NCI-H1092 (cell line): ENCODE measurements at regions not wholly inside any gene's neighbourhood (a gene's known extent, or its start where the extent isn't known, plus 50 kb on each side); places are given as distances from the start of the nearest gene placed in this dataset.

Experiments used
- DNase-seq: peaks from one replicate; lab custom pipeline; 2025; lab: John Stamatoyannopoulos, UW

DNA sequence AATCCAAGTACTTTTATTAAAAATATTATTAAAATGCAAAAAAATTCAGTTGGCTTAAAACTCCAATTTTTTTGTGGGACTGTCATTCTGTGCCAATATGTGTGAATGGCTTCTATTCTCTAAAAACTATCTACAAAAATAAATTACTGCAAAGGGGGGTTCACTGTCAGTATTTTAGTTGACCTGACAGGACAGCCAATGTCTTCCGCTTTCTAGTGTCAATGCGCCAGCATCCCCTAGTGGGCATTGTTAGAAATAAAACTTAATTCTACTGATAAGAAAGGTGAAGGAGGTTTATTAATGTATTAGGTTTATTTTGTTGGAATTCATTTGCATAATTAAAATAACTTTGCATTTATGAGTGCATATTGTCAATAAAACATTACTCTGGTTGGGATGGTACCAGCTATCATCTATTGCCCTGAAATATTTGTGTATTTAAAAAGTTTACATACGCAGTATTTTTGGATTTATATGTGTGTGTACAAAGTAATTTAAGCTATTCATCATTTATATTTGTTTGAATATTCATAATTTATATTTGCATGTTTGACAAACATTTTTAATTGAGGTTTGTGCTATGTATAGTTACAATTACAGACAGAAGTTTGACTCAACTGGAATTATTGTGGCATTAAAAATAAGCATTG is 527.2 kb downstream of the FLRT2 start:
- no peak for DNase-seq

GRCh38 chr14:86055512-86056075 is 525.6 kb downstream of the FLRT2 start:
- no peak for DNase-seq

- DNase-seq = no peak
Observed at GRCh38 chr14:86052868-86053267, 522.9 kb downstream of the FLRT2 start.

DNA sequence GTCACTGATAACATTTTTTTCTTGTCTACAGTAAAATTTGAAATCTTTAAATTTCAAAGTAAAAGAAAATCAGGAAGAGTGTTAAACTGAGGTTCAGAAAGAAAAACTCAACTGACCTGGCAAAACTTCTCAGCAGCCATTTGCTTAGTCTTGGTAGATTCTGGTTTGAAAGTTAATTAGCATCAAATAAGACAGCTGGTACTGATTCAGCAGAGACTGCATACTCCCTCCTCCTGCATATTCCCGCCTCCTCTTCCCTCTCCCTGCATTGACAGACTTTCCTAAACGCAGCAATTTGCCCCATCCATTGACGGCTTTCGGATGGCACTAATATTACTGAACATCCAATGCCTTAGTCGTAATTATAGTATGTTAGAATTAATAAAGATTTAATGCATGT is 520.8 kb downstream of the FLRT2 start:
- DNase-seq = no peak

DNA sequence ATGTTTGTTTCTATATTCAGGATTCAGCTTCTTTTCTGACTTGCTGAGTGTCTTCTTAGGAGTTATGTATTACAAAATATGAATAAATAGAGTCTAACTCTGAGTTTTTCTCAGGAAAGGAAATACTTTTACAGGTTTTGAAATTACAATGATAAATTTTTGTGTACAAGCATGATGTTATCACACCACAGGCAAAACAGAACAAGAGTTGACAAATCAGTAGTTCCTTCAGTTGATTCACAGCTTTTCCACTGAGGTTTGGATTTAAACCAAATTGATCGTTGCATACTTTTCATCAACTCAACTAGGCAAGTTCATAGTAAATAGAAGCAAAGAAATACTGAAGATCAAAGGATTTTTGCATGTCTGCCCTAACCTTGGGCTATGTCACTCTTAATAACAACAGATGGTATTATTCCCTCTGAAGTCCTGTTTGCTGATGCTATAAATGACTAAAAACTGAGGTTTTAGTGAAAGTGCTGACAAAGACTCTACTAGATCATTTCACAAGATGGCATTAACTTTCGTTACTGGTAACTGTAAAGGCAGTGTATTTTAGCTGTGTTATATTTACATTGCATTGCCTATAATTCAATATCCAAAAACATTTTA is 520.2 kb downstream of the FLRT2 start:
- no peak for DNase-seq

DNA sequence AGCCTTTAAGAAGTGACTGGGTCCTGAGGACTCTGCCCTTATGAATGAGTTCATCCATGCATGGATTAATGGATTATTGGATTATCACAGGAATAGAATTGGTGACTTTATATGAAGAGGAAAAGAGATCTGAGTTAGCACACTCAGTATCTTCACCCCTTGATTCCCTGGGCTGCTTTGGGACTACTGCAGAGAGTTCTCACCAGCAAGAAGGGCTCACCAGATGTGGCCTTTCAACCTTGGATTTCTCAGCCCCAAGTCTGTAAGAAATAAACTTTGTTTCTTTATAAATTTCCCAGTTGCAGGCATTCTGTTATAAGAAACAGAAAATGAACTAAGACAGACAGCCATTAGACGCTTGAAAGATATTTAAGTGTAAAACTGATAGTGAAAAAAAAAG is 509.2 kb downstream of the FLRT2 start:
- no peak for DNase-seq

GRCh38 chr14:86038387-86039042 is 508.6 kb downstream of the FLRT2 start:
- peak; percentile 24 for DNase-seq

GRCh38 chr14:86035882-86036281 is 505.9 kb downstream of the FLRT2 start:
- DNase-seq = no peak

DNA sequence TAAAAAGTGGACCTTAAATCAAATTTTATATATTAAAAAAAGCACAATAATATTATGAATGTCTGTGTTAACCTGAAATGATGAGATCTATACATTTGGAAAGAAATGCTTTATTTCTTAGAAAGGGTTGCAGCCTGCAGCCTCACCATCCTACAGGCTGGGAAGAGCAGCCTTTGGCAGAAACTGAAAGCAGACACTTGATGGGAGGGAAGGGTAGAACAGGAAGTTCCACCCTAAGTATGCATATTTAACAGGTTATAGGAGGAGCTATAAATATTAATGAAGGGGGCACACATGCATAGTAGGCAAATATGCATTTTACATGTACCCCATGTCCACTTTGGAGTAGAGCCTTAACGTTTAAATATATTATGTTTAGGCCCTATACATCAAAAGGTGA is 498.0 kb downstream of the FLRT2 start:
- DNase-seq = no peak

DNA sequence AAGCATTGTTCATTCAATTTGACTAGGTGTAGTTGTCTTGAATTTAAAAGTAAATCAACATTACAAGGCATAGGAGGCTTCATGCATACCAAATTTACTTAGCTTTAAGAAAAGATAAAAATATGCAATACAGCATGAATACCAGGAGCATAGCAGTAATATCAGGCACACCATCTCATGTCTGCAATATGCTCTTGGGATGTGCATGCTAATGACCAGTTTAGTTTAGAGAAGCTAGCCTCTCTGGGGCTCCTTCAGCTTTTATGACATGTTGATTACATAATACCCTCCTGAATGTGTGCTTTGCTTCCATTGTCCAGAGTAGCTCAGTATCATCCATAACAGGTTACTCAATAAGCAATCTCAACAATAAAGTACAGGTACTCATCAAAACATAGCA is 497.2 kb downstream of the FLRT2 start:
- DNase-seq = no peak

- no peak for DNase-seq
Observed at GRCh38 chr14:86022031-86022629, 492.2 kb downstream of the FLRT2 start.

DNA sequence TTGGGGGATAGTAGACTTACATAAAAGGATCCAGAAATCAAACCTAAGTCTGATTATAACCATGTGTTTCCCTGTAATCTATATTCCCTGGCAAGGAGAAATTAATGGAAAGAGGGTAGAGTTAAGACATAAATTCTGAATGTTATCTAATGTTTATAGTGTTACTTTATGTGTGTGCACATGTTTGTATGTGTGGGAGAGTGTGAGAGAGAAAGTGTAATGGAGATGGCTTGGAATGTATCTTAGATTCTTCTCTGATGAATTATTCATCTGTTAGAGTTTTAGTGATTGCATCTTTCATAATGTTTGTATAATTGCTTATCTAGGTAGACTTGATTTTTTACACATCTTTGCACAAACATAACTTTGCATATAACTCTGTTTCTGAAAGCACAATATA is 490.9 kb downstream of the FLRT2 start:
- DNase-seq = no peak

DNA sequence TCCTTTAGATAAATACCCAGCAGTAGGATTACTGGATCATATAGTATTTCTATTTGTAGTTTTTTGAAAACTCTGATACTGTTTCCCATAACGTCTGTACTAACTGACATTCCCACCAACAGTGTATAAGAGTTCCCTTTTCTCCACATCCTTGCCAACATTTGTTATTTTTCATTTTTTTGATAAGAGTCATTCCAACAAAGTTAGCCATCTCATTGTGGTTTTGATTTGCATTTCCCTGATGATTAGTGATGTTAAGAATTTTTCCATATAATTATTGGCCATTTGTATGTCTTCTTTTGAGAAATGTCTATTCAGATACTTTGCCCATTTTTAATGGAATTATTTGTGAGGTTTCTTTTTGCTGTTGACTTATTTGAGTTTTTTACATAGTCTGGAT is 486.0 kb downstream of the FLRT2 start:
- DNase-seq = no peak

GRCh38 chr14:86015511-86015910 is 485.6 kb downstream of the FLRT2 start:
- DNase-seq = no peak

- DNase-seq = no peak
Observed at GRCh38 chr14:86013641-86014040, 483.7 kb downstream of the FLRT2 start.

DNA sequence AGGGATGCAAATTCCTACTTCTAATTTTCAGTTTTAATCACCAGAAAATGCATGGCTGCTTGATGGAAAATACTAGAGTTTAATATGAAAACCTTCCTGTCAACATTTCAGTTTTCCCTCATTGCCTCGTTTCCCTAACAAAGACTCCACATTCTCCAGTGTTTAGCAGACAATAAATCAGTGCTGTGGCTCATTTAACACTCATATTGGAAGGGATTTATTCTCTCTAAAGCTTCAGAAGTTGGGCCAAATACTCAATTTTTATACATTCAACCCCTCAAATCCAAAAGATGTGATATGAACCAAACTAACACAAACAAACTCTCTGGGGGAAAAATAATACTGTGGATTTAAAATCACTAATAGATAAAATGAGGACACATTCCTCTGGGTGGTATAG is 482.5 kb downstream of the FLRT2 start:
- DNase-seq = no peak

GRCh38 chr14:86003998-86004397 is 474.1 kb downstream of the FLRT2 start:
- no peak for DNase-seq

DNA sequence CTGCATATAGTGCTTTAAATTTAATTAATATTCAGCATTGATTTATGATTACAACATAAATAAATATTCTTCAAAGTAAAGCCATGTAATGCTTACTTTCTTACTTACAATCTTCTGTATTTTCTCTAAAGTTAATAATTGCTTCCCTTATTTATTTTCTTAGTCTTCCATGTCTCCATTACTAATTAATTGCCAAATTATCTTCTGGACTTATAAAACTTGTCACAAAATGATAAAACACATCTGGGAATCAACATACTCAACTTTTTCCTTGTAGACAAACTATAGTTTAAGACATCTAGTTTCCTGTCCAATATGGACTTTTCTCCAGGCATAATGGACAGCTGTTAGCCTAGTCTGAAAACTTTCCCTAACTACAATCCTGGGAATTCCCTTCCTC is 466.6 kb downstream of the FLRT2 start:
- no peak for DNase-seq

DNA sequence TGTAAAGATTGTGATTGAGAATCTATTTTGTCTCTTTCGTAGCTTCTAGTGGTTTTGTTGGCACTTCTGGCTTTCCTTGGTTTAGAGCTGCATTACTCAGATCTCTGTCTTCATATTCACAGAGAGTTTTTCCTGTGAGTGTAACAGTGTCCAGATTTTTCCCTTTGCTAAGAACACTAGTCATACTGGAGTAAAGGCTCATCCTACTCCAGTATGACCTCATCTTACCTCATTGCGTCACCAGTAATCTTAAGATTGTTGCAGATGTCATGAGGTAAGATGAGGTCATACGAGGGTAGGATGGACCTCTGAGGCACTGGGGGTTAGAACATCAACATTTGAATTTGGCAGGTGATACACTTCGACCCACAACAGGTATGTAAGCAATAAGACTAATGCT is 461.2 kb downstream of the FLRT2 start:
- no peak for DNase-seq

DNA sequence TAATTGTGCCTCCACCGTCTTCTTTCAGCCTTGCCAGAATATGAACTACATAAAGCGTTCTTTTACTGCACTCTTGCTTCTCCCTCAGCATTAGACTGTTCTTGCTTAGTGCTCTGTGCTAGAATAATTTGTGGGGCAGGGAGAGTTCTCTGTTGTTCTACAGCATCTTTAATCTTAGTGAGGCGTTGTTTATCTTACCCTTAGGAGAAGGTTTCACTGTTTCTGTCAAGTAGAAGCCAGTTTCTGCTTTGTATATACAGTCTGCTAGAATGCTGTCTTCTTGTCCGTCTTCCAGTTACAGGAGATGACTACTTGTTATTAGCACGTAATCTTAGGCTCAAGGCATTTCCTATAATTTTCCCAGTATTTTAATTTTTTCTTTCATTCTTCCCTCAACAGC is 458.0 kb downstream of the FLRT2 start:
- DNase-seq = no peak

GRCh38 chr14:85987292-85987691 is 457.3 kb downstream of the FLRT2 start:
- no peak for DNase-seq

- no peak for DNase-seq
Observed at GRCh38 chr14:85978582-85979250, 448.8 kb downstream of the FLRT2 start.
